ENCODE measurements at regions not wholly inside any gene's neighbourhood (a gene's known extent, or its start where the extent isn't known, plus 50 kb on each side); places are given as distances from the start of the nearest gene placed in this dataset.
"Not testable (repeated sequence)": the region's sequence is repeated elsewhere in the genome, so short reads cannot be mapped to it uniquely, and the experiment has no call there.

GRCh38 chr15:19844061-19844460, 697.5 kb downstream of the GOLGA6L6 start:
- TF ChIP-seq SUZ12 (IDR thresholded peaks at IDR 0.05; ENCODE audit: extremely low read depth, insufficient read depth, insufficient read length); ZNF274 (IDR thresholded peaks at IDR 0.05; ENCODE audit: low read depth, low read length); YY1 (IDR thresholded peaks at IDR 0.05; ENCODE audit: insufficient read depth, insufficient read length): not testable (repeated sequence)
